NCI-H345 treated with DMSO at 0.1 percent for 48 hours (cell line): ENCODE measurements at regions not wholly inside any gene's neighbourhood (a gene's known extent, or its start where the extent isn't known, plus 50 kb on each side); places are given as distances from the start of the nearest gene placed in this dataset.

Experiments
- DNase-seq: peaks from one replicate; lab custom pipeline; 2025; ENCODE audit not compliant: unreplicated experiment; lab: John Stamatoyannopoulos, UW

DNA sequence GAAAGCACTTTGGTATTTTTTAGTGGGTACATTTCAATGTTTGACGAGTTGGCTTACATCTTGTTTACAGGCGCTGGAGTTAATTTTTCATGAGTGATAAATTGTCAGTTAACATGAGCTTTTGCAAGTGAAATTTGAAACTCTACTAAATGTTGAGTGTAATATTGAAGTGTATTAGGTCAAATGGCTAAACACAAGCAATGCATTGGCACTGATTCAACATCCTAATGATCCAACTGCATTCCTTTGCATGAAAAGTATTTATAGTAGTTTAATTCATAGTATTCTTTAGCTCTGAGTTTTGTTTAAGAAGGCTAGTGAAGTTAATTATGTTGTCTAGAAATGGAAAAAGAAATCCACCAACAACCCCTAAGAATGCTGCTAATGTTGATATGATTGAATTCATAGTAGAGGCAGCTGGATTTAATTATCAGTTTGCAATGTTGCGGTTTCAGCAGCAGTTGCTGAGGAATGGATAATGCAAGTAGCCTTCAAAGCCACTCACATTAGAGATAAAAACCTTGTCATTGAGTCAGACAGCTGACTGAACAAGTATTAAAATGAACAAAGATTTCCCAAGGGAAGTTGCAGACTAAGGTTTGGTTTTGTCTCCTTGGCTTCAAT, 245.6 kb upstream of the GOLIM4 start:
- DNase-seq: no peak

DNA sequence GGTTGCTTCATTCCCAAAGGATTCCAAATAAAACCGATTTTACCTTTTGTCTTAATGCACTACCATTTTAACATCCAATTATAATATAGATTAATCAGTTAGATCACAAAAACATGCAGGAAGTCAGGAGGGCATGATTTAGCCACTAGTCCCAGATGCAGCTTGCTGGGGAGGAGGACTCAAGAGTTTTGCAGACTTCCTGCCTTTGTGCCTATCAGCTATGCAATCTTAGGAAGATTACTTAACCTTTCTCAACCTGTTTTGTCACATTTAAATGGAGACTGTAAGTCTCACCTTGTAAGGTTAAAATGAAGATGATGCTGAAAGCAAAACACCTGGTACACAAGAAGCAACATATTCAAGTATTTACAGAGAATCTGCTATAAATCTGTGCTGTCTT, 242.4 kb upstream of the GOLIM4 start:
- no peak for DNase-seq

DNA sequence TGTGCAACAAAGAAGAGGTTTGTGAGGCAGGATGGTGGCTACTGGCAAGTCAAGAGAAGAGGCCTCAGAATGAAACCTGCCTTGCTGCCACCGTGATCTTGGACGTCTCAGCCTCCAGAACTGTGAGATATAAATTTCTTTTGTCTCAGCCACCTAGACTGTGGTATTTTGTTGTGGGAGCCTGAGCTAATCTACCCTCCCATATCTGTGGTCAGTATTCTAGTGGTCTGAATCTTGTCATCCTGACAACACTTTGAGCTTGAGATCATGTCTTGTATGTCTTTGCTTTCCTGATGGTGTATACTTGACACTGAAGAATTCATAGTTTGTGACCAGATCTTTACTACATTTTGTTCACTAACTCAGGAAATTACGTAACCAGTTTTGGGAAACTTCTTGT, 240.6 kb upstream of the GOLIM4 start:
- DNase-seq: no peak

DNA sequence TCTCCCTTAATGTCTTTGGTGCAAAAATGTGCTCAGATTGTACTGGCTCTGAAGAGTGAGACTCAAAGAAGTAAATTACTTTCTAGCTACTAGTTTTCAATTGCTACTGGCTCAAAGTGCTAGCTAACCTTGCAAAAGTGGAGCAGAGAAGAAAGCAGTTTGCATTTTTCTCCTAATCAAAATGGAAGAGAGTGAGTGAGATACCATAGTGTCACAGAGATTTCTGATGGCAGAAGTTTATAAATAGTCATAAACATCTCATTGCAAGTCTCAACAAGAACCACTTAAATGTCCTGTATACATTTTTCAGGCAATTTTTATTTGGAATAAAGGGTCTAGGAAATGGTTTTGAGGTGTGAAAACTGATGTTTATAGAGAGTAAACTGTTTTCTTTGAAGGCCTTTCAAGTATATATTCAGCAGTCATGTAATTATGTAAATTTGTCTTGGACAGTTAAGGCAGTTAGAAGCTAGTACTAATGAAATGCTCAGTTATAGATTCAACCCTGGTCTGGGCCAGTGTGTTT, 237.7 kb upstream of the GOLIM4 start:
- no peak for DNase-seq

DNA sequence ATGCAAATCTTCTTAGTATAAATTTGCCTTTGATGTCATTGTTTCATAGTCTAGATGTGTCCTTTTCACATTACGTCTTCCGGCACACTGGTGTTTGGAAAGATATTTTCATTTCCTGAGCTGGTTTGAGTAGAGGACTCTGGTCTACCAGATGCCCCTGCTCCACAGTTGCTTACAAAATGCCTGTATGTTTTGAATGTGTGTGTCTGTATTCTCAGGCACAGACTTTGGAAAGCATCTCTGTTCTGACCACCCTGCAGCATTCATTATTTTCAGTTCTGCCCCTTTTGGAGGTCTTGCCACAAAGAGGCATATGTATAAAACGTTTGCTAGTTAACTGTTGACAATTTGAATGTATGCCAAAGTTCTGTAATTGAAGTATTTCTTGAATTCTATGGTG, 236.0 kb upstream of the GOLIM4 start:
- DNase-seq: no peak

DNA sequence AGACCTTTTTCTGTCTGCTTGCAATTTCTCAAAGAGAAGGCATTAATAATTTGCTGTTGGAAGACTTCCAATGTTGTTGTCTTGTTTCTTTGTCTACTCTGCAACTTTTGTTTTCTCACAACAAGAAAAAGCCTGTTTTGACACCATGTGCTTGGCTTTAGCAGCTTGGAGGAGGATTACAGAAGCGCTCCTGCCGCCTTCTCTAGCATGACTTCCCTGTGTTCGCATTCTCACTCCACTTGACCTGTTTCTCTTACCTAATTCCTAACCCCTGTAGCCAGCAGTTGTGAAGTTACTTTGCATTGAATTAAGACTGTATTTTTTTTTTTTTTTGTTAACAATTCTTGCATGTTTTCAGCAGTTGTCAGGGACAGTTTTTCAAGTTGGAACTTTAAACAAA, 235.3 kb upstream of the GOLIM4 start:
- DNase-seq: no peak

DNA sequence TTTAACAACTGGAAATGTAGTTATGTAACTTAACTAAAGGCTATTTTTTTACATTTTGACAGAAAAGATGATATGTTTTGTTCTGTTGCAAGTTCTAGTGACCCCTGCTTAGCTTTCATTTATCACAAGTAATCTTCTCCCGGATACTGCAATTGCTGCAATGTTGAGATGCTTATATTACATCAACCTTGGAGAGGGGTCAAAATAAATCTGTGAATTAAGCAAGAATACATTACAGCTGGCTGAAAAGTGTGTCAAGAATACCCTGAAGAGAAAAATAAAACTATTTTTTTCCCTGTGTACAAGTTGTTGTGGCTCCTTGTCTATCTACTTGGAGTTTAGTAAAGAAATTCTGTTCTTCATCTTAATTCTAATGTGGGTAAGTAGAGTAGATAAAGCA, 232.1 kb upstream of the GOLIM4 start:
- no peak for DNase-seq

DNA sequence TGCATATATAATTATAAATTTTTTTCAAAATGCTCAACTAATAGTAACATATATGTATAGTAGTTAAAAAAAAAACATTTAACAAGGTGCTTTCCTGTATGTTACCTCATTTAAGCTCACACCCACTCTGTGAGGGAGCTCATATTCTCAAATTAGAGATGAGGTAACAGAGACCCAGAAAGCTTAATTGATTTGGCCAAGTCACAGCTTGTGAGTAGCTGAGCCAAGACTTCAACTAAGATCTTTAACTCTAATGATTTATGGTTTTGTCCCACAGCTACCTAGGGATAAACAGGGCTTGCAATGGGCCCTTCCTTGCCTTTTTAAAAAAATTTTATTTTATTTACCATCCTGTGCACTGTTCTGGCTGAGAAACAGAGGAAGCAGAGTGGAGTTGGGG, 230.0 kb upstream of the GOLIM4 start:
- no peak for DNase-seq

DNA sequence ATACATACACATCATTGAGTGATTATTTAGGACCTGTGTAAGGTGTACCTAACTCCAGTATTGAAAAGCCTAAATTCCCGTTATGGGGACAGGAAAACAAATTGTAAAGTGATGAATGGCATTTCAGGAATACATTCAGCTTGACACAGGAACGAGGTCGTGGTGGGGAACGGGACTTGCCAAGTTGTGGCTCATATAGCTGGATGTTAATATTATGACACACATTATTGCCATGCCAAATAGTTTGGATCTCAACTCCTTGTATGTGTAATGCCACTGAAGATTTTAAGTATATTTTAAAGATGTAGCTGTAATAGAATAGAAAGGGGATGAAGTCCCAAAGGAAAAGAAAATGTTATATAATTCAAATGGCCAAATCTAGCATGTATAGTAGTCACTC, 227.2 kb upstream of the GOLIM4 start:
- no peak for DNase-seq

DNA sequence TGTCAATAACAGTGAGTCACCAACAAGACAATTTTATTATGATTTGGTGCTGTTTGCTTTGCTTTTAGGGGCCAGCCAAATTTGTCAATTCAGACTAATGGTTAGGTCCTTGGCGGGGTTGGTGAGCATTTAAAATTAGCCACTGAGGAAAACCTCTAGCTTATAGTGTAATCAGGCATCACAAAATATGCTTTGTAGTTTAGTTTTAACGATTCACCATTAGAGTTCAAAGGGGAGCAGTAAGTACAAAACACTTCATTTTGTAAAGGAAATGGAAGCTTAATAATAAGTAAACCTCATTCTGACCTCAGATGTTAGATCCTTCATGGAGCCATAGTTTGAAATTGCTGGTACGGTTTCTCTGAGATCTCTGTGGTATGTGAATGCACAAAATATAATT, 218.4 kb upstream of the GOLIM4 start:
- DNase-seq: no peak

DNA sequence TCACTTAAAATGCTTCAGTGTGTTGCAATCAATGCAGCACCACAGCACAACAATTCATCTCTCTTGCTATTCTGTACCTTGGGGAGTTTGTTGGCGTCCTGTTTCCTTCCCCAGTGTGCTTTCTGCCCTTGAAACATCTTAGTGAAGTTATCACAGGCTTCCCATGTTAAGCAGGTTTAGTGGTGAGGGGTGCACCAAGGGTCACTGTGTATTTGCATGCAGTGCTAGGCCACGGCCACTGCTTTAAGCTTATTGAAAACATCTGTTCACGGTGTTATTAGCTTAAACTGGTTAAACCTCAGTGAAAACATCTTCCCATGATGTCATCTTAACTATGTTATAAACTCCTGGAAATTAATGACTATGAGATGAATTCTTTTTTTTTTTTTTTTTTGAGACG, 217.3 kb upstream of the GOLIM4 start:
- DNase-seq: no peak

DNA sequence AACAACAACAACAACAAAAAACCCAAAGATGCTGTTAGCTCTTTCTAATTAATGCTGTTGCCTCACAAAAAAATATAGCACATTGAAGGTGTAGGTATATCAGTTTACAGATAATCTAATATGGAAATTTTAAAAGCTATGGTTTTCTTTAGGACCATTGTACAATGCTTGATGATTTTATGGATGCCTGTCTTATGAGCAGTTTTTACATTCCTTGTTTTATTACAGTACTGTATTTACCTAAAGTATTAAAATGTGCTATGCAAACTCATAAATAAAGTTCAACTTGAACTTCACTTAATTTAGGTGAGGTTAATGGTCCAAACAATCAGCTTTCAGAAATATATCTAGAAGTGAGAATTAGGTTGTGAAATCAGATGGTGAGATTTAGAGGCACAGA, 212.2 kb upstream of the GOLIM4 start:
- DNase-seq: no peak

DNA sequence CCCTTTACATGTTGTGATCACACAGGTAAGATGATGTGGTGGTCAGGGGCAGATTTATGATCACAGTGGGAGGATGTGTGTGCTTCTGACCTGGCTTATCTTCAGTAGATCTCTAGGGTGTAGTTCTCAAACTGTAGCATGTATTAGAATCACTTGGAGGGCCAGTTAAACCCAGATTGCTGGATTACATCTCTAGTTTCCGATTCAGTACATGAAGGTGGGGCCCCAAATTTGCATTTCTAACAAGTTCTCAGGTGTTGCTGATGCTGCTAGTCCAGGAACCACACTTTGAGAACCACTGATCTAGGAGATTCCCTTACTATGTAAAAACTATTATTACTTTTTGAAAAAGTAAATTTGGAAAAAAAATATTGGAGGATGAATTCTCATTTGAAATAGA, 199.3 kb upstream of the GOLIM4 start:
- no peak for DNase-seq

DNA sequence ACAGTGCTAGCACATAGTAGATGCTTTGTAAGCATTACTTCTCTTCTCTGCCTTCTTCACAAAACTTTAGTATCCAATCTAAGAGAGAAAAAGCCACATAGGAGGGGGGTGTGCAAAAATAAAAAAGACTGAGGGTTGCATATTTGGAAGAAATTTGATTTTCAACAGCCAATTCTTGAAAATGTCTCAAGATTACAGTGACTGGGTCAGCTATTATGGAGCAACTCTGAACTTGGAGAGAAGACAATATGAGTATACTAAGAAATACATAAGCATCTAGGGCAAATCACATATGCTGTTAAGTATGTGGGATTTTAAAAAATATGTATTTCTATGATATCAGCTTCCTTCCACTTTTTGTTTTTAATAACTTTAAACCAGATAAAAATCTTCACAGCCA, 196.6 kb upstream of the GOLIM4 start:
- no peak for DNase-seq

DNA sequence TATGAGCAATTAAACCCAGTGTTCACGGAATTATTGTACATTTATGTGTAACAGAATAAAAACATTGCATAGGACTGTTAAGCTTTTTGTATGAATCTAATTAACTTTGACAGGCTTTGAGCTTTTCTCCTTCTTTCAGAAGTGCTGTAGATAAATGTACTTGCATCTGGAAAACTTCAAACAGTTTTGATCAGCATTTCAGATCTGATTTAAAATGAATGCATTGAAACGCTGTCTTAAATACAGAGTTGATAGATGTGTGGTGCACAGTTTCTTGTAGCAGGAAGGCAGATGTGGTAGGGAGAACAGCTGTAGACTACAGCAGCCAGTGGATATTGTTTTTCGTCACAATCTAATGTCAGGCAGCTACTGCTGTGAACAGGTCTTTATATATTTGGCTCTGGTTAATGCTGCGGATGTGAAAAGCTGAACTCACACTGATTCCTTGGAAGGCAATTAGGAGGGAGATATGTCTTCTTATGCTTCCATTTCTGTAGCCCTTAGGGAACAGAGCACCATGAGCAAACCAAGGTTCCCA, 193.8 kb upstream of the GOLIM4 start:
- DNase-seq: no peak

DNA sequence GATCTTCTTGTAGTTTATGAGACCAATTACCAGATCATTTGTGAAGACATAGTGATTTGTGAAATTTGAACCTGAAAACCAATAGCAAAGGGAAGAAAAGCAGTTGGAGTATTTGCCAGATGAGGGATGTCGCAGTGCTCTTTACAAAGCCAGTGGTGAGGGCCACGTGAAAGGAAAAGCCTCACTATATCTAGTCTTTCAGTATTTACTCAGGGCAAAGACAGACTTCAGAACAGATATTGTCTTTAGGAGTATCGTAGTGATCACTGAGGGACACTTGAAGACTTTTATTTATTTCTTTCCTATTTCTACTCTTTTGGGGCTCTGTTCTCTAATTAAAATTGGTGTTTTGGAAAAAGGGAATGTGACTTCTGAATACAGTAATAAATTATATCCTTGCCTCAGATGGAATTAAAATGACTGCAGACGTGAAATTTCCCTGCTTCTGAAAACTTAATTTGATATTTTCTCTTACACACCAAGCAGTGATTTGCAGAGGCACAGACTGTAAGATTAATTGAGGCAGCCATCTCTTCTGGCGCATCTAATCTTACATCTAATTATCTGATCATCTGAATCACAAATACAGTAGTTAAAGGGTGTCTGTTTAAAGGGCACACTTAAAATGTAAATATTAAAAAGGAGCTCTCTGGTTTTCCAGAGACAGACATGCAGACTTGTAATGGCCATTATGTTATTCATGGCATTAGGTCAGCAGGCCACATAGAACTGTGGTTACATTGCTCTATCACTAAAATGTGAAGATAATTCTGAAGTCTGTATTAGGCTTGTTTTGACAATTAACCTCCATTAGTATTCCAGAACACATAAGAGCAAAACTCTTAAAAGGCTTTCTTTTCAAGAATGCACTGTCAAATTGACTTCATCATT, 193.0 kb upstream of the GOLIM4 start:
- DNase-seq: no peak

DNA sequence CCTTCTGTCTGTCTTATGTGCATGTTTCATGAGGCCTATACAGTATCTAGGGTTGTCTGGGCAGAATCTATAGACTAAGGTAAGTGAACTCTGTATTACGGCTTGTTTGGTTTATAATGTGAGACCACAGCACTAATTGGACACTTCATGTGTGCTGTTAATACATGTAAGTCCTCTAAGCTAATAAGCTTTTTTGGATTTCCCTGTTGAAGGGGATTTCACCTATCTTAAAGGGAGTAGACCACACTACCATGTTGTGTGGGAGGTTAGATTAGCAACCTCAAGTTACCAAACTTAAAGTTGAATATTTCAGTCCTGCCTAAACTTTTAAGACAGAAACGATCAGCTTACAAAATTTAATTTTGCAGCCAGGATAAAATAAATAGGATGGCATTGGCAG, 189.8 kb upstream of the GOLIM4 start:
- no peak for DNase-seq

DNA sequence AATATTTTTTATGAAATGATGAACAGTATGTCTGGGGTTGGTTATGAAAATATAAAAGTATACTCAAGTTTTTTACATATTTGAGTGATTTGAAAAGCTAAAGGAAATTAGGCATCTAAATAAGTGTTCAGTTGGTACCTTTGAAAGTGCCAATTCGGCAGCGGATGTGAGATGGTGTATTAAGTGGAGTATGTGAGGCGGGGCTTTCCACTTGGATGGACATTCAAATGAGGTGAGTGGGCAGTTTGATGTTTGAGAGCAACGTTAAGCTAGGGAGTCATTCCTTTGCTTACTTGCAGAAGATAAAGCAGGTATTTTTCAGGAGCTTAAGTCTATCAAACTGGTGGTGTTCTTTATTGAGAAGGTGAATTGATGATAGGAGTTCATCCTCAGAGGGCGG, 189.0 kb upstream of the GOLIM4 start:
- DNase-seq: no peak

DNA sequence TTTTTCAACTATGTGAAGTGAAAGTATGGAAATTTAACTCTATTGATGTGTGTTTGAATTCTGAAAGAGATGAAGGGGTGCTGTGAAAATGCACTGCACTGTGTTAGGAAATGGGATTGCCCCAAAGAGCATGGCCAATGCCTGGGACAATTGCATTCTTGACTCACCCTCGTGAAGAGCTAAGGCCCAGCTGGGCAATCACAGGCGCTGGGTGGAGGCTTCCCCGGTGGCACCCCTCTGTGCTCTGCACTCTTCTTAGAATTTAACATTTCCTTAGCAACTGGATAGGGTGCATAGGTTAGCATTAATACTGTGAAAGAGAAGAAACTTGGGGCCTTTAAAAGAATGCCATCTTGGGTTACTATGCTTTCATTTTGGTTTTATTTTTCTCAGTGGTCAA, 179.9 kb upstream of the GOLIM4 start:
- DNase-seq: no peak

DNA sequence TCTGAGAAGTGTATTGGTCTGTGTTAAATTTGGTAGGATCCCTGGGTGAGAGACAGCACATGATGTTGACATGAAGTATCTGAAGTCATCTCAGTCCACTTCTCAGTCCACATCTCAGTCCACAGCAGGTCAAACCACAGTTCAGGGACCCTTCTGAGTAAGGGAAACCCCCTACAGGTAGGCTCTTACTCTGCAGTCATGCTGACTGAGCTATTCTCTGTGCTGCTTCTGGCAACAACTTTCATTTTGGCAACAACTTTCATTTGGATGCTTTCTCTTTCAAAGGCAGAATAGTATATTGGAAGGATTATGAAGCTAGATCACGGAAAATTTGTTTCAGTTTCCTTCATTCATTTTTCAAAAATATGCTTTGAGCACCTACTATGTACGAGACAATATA, 178.2 kb upstream of the GOLIM4 start:
- DNase-seq: no peak

DNA sequence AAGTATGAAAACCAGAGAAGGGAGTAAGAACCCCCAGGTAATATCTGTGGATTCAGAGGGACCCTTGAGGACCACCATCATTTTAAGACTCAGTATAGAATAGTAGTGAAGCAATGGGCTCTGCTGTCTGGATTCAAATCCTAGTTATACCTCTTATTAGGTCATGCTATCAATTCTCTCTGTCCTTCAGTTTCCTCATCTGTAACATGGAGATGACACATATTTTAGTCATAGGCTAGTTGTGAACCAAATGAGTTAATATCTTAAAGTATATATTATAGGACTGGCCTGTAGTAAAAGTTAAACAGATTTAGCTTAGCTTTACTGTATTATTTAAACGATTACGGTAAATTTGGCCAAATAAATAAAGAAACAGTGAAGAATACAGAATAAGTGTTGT, 177.3 kb upstream of the GOLIM4 start:
- DNase-seq: no peak

DNA sequence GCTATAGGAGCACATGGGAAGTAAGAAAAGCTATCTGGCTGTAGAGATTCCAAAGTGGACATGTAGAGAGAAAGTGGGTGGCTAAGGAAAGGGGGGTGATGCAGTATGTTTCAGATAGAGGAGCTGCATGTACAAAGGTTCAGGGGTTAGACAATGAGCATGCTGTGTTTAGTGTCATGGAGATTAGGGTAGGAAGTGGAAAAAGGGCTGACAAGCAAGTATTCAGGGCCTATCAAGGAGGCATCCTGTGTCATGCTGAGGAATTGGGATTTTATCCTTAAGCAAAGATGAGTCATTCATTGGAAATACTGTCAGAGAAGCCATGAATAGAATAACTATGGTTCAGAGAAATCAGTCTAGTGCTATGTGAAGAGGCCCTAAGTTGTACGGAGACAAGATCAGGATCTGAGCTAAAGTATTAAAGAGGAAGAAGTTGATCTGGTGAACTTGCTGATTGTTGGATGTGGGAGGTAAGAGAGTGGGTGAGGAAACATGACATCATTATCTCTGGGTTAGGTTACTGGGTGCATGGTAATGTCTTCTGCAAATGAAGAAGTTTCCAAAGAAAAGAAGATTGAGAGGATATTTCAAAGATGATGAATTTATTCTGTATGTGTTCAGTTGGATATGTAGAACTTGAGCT, 176.7 kb upstream of the GOLIM4 start:
- DNase-seq: no peak
